HG03354 (cell line): ENCODE measurements at regions not wholly inside any gene's neighbourhood (a gene's known extent, or its start where the extent isn't known, plus 50 kb on each side); places are given as distances from the start of the nearest gene placed in this dataset.

Source experiments
- ATAC-seq: cut with Tn5 transposase; IDR thresholded peaks from one replicate; pipeline ENCODE4 v1.9.1; 2021; ENCODE audit warnings: mild to moderate bottlenecking; ENCODE audit not compliant: unreplicated experiment, poor library complexity, severe bottlenecking

- no peak for ATAC-seq
These were observed 856.8 kb downstream of the SH3BGRL start for GRCh38 chrX:82058728-82059127.

DNA sequence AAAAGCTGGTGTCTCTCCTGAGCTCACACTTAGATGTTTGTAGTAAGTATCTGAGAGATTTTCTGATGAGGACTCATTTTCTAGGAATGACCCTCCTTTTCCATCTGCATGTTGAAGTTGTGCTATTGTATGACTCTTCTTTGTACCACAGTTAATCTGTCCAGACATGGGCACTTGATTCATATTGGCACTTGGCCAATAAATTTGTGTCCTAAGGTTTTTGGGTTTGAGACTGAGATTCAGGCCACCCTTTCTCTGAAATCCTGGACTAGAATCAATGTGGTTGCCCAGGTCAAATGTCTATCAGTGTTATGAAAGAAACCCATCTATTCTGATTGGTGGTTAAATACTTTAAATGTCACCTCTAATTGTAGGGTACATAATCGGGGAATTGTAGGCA lies 869.0 kb downstream of the SH3BGRL start:
- no peak for ATAC-seq

DNA sequence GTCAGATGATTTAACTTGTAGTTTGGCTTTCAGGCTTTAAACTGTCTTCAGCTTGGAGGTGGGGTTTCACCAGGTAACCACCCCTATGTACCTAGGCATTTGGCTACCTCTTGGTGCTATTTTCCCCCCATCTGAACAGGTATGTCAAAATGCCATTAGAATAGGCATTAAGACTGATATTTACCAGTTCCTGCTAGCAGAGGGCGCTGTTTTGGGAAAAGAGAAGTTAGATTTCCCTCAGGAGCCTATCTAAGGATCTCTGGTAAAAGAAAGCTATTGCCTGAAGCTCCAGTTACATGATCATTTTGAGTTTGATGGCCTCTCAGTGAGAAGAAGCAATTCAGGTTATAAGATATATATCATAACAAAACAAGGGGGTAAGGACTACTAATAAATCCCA lies 879.1 kb downstream of the SH3BGRL start:
- ATAC-seq, result no peak

DNA sequence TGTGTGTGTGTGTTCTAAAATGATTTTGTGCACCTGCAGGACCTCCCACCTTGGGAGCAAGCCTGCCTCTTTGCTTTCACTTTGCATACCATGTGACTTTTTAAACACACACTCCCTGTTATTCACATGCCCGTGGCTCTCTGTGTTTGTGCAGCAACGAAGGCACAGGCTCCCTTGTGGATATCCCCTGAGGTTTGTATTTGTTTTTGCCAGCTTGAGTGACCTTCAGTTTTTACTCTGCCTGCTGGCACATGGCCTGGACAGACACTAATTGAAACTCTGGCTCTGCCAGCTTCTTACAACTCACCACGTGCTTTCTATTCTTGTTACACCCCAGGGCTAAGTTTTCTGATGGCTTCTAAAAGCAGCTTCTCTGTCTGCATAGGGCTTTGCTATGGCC lies 885.8 kb downstream of the SH3BGRL start:
- ATAC-seq, result no peak

DNA sequence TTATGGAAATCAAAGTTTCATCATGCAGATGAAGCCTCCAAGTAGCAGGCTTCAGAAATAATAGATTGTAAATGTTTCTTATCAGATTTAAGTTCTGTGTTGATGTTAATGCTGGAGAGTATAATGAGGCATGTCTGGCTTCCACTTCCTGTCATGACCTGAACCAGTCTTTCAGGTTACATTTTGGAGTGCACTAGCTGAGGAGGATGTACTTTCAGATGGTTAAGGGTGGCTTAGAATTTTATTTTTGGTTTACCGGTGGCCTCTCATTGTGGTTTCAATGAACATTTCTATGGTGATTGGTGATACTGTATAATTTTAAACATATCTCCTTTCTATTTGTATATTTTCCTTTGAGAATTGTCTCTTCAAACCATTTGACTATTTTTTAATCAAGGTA lies 890.4 kb downstream of the SH3BGRL start:
- no peak for ATAC-seq

- ATAC-seq, result no peak
These were observed 923.2 kb downstream of the SH3BGRL start for GRCh38 chrX:82125103-82125502.

DNA sequence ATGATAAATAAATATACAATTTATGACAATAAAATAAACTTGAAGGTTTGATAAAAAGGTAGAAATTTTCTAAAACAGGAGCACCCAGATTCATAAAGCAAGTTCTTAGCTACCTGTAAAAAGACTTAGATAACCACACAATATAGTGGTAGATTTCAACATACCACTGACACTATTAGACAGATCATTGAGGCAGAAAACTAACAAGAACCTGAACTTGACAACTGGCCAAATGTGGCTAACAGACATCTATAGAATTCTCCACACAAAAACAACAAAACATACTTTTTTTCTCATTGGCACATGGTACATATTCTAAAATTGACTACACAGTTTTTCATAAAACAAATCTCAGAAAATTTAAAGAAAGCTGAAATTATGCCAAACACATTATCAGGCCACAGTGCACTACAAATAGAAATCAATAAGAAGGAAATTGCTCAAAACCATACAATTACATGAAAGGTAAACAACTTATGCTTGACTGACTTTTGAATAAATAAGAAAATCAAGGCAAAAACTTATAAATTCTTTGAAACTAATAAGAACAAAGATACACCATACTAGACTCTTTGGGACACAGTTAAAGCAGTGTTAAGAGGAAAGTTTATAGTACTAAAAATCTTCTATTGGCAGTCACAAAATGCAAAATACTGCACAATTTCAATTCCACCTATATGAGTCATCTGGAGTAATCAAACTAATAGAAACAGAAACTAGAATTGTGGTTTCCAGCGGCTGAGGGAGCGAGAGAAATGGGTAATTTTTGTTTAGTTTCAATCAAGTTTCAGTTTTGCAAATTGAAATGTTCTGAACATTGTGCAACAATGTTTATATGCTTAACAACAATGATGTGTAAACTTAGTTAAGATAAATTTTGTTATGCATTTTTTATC lies 925.6 kb downstream of the SH3BGRL start:
- peak; percentile 97 for ATAC-seq

DNA sequence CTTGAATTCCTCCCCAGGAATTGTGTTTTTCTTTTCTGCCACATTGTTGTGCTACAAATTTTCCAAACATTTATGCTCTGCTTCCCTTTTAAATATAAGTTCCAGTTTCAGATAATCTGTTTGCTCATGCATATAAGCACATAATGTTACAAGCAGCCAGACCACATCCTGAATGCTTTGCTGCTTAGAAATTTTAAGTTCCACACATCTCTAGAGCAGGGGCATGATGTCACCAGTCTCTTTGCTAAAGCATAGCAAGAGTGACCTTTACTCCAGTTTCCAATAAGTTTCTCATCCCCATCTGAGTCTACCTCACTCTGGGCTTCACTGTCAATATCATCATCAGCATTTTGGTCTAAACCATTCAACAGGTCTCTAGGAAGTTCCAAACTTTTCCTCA lies 932.5 kb downstream of the SH3BGRL start:
- ATAC-seq, result no peak

GRCh38 chrX:82141942-82142341 lies 940.0 kb downstream of the SH3BGRL start:
- ATAC-seq, result no peak

DNA sequence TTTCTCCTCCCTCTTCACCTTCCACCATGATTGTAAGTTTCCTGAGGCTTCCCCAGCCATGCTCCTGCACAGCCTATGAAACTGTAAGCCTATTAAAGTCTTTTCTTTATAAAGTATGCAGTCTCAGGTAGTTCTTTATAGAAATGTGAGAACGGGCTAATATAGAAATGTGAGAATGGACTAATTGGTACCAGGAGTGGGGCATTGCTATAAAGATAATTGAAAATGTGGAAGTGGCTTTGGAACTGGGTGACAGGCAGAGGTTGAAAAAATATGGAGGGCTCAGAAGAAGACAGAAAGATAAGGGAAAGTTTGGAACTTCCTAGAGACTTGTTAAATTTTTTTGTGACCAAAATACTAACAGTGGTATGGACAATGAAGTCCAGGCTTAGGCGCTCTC lies 959.3 kb downstream of the SH3BGRL start:
- ATAC-seq, result no peak

DNA sequence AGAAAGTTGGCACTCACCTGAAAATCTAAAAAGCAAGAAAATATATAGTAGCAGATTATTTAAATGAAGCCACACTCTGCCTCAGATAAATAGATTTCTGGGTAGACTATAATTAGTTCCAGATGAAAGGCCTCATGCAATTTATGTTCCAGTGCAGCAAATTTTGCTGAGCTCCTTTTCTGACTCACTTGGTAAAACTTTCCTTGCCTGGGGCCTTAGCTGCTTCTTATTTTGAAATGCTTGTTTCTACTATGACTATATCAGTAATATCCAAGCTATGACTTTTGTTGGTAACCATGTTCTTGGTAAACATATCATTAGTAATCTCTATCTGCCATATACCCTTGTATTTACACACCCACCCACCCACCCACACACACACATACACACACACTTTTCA lies 961.8 kb downstream of the SH3BGRL start:
- ATAC-seq, result no peak

- ATAC-seq, result no peak
These were observed 995.0 kb downstream of the SH3BGRL start for GRCh38 chrX:82196866-82197265.

DNA sequence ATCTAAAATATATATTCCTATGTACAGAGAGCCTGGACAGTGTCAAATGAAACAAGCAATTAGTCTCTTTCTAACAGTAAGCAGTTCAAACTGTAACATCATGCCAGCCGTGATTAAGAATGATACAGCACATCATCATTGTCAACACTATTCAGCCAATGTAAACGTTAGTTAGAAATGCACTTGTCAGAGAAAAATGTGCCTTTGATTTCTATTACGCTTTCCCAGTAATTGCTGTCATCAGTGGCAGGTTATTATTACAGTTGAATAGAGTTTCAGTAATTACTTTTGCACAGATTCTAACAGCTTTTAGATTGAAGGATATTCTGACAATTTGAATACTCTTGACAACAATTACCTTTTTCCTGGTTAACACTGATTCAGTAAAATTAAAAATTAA lies 1007.1 kb downstream of the SH3BGRL start:
- ATAC-seq, result no peak

- ATAC-seq, result peak; percentile 95
These were observed 1016.5 kb downstream of the SH3BGRL start for GRCh38 chrX:82218361-82218760.

GRCh38 chrX:82219129-82219528 lies 1017.2 kb downstream of the SH3BGRL start:
- ATAC-seq, result no peak

DNA sequence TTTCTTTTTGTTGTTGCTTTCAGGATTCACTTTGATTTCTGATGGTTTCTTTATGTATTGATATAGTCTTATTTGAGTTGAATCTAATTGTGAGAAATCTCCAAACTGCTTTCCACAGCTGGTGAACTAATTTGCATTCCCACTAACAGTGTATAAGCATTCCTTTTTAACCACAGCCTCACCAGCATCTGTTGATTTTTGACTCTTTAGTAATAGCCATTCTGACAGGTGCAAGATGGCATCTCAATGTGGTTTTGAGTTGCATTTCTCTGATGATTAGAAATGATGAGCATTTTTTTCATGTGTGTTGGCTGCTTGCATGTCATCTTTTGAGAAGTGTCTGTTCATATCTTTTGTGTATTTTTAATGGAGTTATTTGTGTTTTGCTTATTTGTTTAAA lies 1023.1 kb downstream of the SH3BGRL start:
- no peak for ATAC-seq

- ATAC-seq, result no peak
These were observed 1028.1 kb downstream of the SH3BGRL start for GRCh38 chrX:82230013-82230412.

- ATAC-seq, result no peak
These were observed 1030.8 kb downstream of the SH3BGRL start for GRCh38 chrX:82232679-82233078.

GRCh38 chrX:82237328-82237727 lies 1035.4 kb downstream of the SH3BGRL start:
- ATAC-seq, result no peak
